DOHH2 (cell line): ENCODE measurements at regions not wholly inside any gene's neighbourhood (a gene's known extent, or its start where the extent isn't known, plus 50 kb on each side); places are given as distances from the start of the nearest gene placed in this dataset.

Experiments used
- H3F3A ChIP-seq: fragments of 200-600 bp; sonication (generic), shearing (Covaris generic); 2 replicates; pipeline ENCODE4 v1.6.0; 2016; ENCODE audit warnings: antibody characterized with exemption, mild to moderate bottlenecking; ENCODE audit not compliant: control insufficient read depth, insufficient read depth
- H3K27ac ChIP-seq: fragments of 200-600 bp; sonication (generic); 2 replicates; pipeline ENCODE4 v1.5.1; 2014; ENCODE audit warnings: low read depth, mild to moderate bottlenecking, low read length, moderate library complexity
- H3K27me3 ChIP-seq: fragments of 200-600 bp; sonication (generic); 2 replicates; pipeline ENCODE4 v1.6.1; 2014; ENCODE audit warnings: mild to moderate bottlenecking, low read length, mixed read lengths; ENCODE audit not compliant: control insufficient read depth
- H3K36me3 ChIP-seq: fragments of 200-600 bp; sonication (generic); 2 replicates; pipeline ENCODE4 v1.6.1; 2014; ENCODE audit warnings: mild to moderate bottlenecking, low read length, moderate library complexity, mixed read lengths; ENCODE audit not compliant: control insufficient read depth
- H3K4me1 ChIP-seq: fragments of 200-600 bp; sonication (generic); 2 replicates; pipeline ENCODE4 v1.6.1; 2014; ENCODE audit warnings: mild to moderate bottlenecking, low read length, mixed read lengths; ENCODE audit not compliant: control insufficient read depth
- H3K4me2 ChIP-seq: fragments of 200-600 bp; sonication (generic); 2 replicates; pipeline ENCODE4 v1.6.0; 2014; ENCODE audit warnings: mild to moderate bottlenecking, low read length, moderate library complexity
- H3K4me3 ChIP-seq: fragments of 200-600 bp; sonication (generic); 2 replicates; pipeline ENCODE4 v1.5.1; 2014; ENCODE audit warnings: mild to moderate bottlenecking, low read length, mixed read lengths
- H3K79me2 ChIP-seq: fragments of 200-600 bp; sonication (generic); 2 replicates; pipeline ENCODE4 v1.6.1; 2014; ENCODE audit warnings: mild to moderate bottlenecking, low read length, mixed read lengths; ENCODE audit not compliant: control insufficient read depth
- H3K9me2 ChIP-seq: fragments of 200-600 bp; sonication (generic); replicated peaks from 2 replicates; pipeline ENCODE4 v1.6.1; 2014; ENCODE audit warnings: mild to moderate bottlenecking, low read length, mixed read lengths; ENCODE audit not compliant: control insufficient read depth
- H3K9me3 ChIP-seq: fragments of 200-600 bp; sonication (generic); 2 replicates; pipeline ENCODE4 v1.6.1; 2014; ENCODE audit warnings: antibody characterized with exemption, low read length, mixed read lengths; ENCODE audit not compliant: control insufficient read depth, insufficient read depth
- H4K20me1 ChIP-seq: fragments of 200-600 bp; sonication (generic); 2 replicates; pipeline ENCODE4 v1.6.0; 2014; ENCODE audit warnings: low read depth, mild to moderate bottlenecking, antibody characterized with exemption, low read length, moderate library complexity; ENCODE audit not compliant: control insufficient read depth, insufficient read depth
- CTCF ChIP-seq: fragments of 200-600 bp; sonication (generic); IDR thresholded peaks from one replicate; pipeline ENCODE4 v1.5.1; 2014; ENCODE audit warnings: antibody characterized with exemption, mild to moderate bottlenecking, low read depth, low read length; ENCODE audit not compliant: poor library complexity, severe bottlenecking
- EZH2phosphoT487 ChIP-seq: fragments of 200-600 bp; sonication (generic); IDR thresholded peaks from 2 replicates; pipeline ENCODE4 v1.6.1; 2017; ENCODE audit warnings: borderline replicate concordance, mild to moderate bottlenecking, antibody characterized with exemption, low read length, moderate library complexity, mixed read lengths

- no peaks in the 10 kb centered on the region for H4K20me1 ChIP-seq
- H3K4me3 ChIP-seq = no peak overlapping the region
- TF ChIP-seq EZH2phosphoT487 (no peak), CTCF (no peak)
- H3K4me2 ChIP-seq = no peak overlapping the region
- H3K27me3 ChIP-seq = no peaks in the 10 kb centered on the region
- H3F3A ChIP-seq = no peaks in the 10 kb centered on the region
- H3K9me2 ChIP-seq = no peaks in the 10 kb centered on the region
- no peaks in the 10 kb centered on the region for H3K9me3 ChIP-seq
- no peaks in the 10 kb centered on the region for H3K4me1 ChIP-seq
- no peak overlapping the region for H3K27ac ChIP-seq
- no peaks in the 10 kb centered on the region for H3K36me3 ChIP-seq
- no peaks in the 10 kb centered on the region for H3K79me2 ChIP-seq
These were observed 271.8 kb downstream of the ZNF608 start for GRCh38 chr5:124474528-124475215.

- Histone ChIP-seq H3K27me3 (no peaks in the 10 kb centered on the region), H4K20me1 (no peaks in the 10 kb centered on the region), H3K36me3 (no peaks in the 10 kb centered on the region), H3K4me1 (no peaks in the 10 kb centered on the region), H3K4me2 (no peak overlapping the region), H3K4me3 (no peak overlapping the region), H3K27ac (no peak overlapping the region), H3K9me2 (no peaks in the 10 kb centered on the region), H3K9me3 (no peaks in the 10 kb centered on the region), H3K79me2 (no peaks in the 10 kb centered on the region), H3F3A (no peaks in the 10 kb centered on the region)
- no peak for TF ChIP-seq CTCF
- no peak for TF ChIP-seq EZH2phosphoT487
These were observed 277.6 kb downstream of the ZNF608 start for GRCh38 chr5:124468671-124469411.

- H3K27ac ChIP-seq = no peak overlapping the region
- H4K20me1 ChIP-seq = no peaks in the 10 kb centered on the region
- H3K79me2 ChIP-seq = no peaks in the 10 kb centered on the region
- H3K36me3 ChIP-seq = no peaks in the 10 kb centered on the region
- no peaks in the 10 kb centered on the region for H3K4me1 ChIP-seq
- no peaks in the 10 kb centered on the region for H3K9me2 ChIP-seq
- H3K4me2 ChIP-seq = no peak overlapping the region
- no peak overlapping the region for H3K4me3 ChIP-seq
- no peaks in the 10 kb centered on the region for H3K27me3 ChIP-seq
- TF ChIP-seq CTCF = no peak
- TF ChIP-seq EZH2phosphoT487 = no peak
- H3K9me3 ChIP-seq = no peaks in the 10 kb centered on the region
- H3F3A ChIP-seq = no peaks in the 10 kb centered on the region
These were observed 278.7 kb downstream of the ZNF608 start for GRCh38 chr5:124467745-124468144.
